HEK293T (cell line): ENCODE measurements at regions not wholly inside any gene's neighbourhood (a gene's known extent, or its start where the extent isn't known, plus 50 kb on each side); places are given as distances from the start of the nearest gene placed in this dataset.

ENCODE experiments used
- CTCF ChIA-PET: fragments of 350-600 bp; formaldehyde crosslinking; extraction: SDS; loops from one replicate; lab custom pipeline; 2021; ENCODE audit warnings: antibody characterized with exemption, inconsistent platforms; lab: Yijun Ruan, JAX
- POLR2A ChIA-PET: fragments of 350-600 bp; formaldehyde crosslinking; extraction: SDS; loops from one replicate; lab custom pipeline; 2020; ENCODE audit warnings: antibody characterized with exemption, inconsistent platforms; lab: Yijun Ruan, JAX
- DNase-seq: peaks from one replicate; pipeline ENCODE4 v3.0.0; 2012; ENCODE audit warnings: mixed read lengths; ENCODE audit errors: extremely low spot score
- ARNT ChIP-seq: fragments of 450-650 bp; IDR thresholded peaks from 2 replicates; pipeline ENCODE4 v1.6.1; 2017; ENCODE audit warnings: mild to moderate bottlenecking
- BHLHE40 ChIP-seq: fragments of 450-650 bp; IDR thresholded peaks from 2 replicates; pipeline ENCODE4 v1.6.1; 2016; ENCODE audit warnings: mild to moderate bottlenecking, moderate library complexity, borderline replicate concordance
- CTBP1 ChIP-seq: fragments of 450-650 bp; IDR thresholded peaks from 2 replicates; pipeline ENCODE4 v1.6.1; 2016; ENCODE audit warnings: borderline replicate concordance
- ELF4 ChIP-seq: fragments of 450-650 bp; IDR thresholded peaks from 2 replicates; pipeline ENCODE4 v1.6.1; 2017; ENCODE audit warnings: antibody characterized with exemption
- FOXA1 ChIP-seq: fragments of 450-650 bp; IDR thresholded peaks from 2 replicates; pipeline ENCODE4 v1.6.1; 2016; ENCODE audit warnings: mild to moderate bottlenecking
- FOXK2 ChIP-seq: fragments of 450-650 bp; IDR thresholded peaks from 2 replicates; pipeline ENCODE4 v1.6.1; 2016; ENCODE audit warnings: mild to moderate bottlenecking
- FOXM1 ChIP-seq: fragments of 450-650 bp; IDR thresholded peaks from 2 replicates; pipeline ENCODE4 v1.6.1; 2017; ENCODE audit warnings: mild to moderate bottlenecking, borderline replicate concordance
- HDGF ChIP-seq: fragments of 450-650 bp; IDR thresholded peaks from 2 replicates; pipeline ENCODE4 v1.6.1; 2017; ENCODE audit warnings: antibody characterized with exemption, borderline replicate concordance
- L3MBTL2 ChIP-seq: fragments of 450-650 bp; conservative IDR thresholded peaks from 2 replicates; pipeline ENCODE4 v1.6.1; 2016; ENCODE audit warnings: mild to moderate bottlenecking
- LEF1 ChIP-seq: fragments of 450-650 bp; IDR thresholded peaks from 2 replicates; pipeline ENCODE4 v1.6.1; 2017; ENCODE audit warnings: mild to moderate bottlenecking, borderline replicate concordance
- NFRKB ChIP-seq: fragments of 450-650 bp; IDR thresholded peaks from 2 replicates; pipeline ENCODE4 v1.6.1; 2016; ENCODE audit warnings: mild to moderate bottlenecking, moderate library complexity
- PKNOX1 ChIP-seq: fragments of 450-650 bp; IDR thresholded peaks from 2 replicates; pipeline ENCODE4 v1.6.1; 2016
- SP1 ChIP-seq: fragments of 450-650 bp; IDR thresholded peaks from 2 replicates; pipeline ENCODE4 v1.6.1; 2017
- SUZ12 ChIP-seq: fragments of 450-650 bp; IDR thresholded peaks from 2 replicates; pipeline ENCODE4 v1.6.1; 2016; ENCODE audit warnings: mild to moderate bottlenecking
- TARDBP ChIP-seq: fragments of 450-650 bp; IDR thresholded peaks from 2 replicates; pipeline ENCODE4 v1.6.1; 2016
- ZNF384 ChIP-seq: fragments of 450-650 bp; IDR thresholded peaks from 2 replicates; pipeline ENCODE4 v1.6.1; 2016

GRCh38 chr4:24164797-24165196, 274.9 kb upstream of the PPARGC1A start:
- ChIA-PET CTCF (no interaction called here), POLR2A (no interaction called here)

GRCh38 chr4:24164054-24164693, 274.3 kb upstream of the PPARGC1A start:
- TF ChIP-seq LEF1 (no peak), ARNT (no peak), NFRKB (no peak), FOXM1 (no peak), ZNF384 (no peak), ELF4 (no peak), SP1 (no peak), BHLHE40 (no peak), PKNOX1 (no peak), TARDBP (no peak), CTBP1 (no peak), SUZ12 (no peak), HDGF (no peak), L3MBTL2 (no peak)
- ChIA-PET POLR2A (no interaction called here), CTCF (no interaction called here)
- no peak for DNase-seq

More at GRCh38 chr4:24164797-24165196, 274.9 kb upstream of the PPARGC1A start:
- no peak for TF ChIP-seq FOXM1
- TF ChIP-seq ARNT = no peak
- no peak for TF ChIP-seq CTBP1
- no peak for TF ChIP-seq SUZ12
- TF ChIP-seq FOXK2 = no peak
- TF ChIP-seq SP1 = no peak
- DNase-seq = no peak

- no peak for DNase-seq
- ChIA-PET POLR2A (no interaction called here), CTCF (no interaction called here)
- no peak for TF ChIP-seq ZNF384
- no peak for TF ChIP-seq TARDBP
- no peak for TF ChIP-seq PKNOX1
Observed at GRCh38 chr4:24163314-24163713, 273.5 kb upstream of the PPARGC1A start.

- POLR2A ChIA-PET = interaction anchor here (1.2 kb wide), 1 partner anchor 119 kb away, joined by 3 read pairs; no protein-coding TSS in a partner anchor
- no peak for DNase-seq
- CTCF ChIA-PET = no interaction called here
- TF ChIP-seq SP1 = no peak
- TF ChIP-seq SUZ12 = no peak
- no peak for TF ChIP-seq PKNOX1
- no peak for TF ChIP-seq LEF1
- TF ChIP-seq CTBP1 = no peak
- TF ChIP-seq BHLHE40 = no peak
- no peak for TF ChIP-seq ZNF384
- no peak for TF ChIP-seq ELF4
- TF ChIP-seq ARNT = no peak
- no peak for TF ChIP-seq FOXK2
- TF ChIP-seq HDGF = no peak
- TF ChIP-seq NFRKB = no peak
- TF ChIP-seq TARDBP = no peak
Observed at GRCh38 chr4:24160358-24160757, 270.5 kb upstream of the PPARGC1A start.

- ChIA-PET CTCF (no interaction called here), POLR2A (interaction anchor here (0.9 kb wide), 1 partner anchor 66 kb away, joined by 3 read pairs; no protein-coding TSS in a partner anchor)
Observed at GRCh38 chr4:24158031-24158430, 268.2 kb upstream of the PPARGC1A start.

GRCh38 chr4:24150034-24150433, 260.2 kb upstream of the PPARGC1A start:
- CTCF ChIA-PET = no interaction called here
- POLR2A ChIA-PET = no interaction called here
- no peak for DNase-seq
- TF ChIP-seq SP1 (no peak), L3MBTL2 (no peak), FOXM1 (no peak), FOXK2 (no peak), CTBP1 (no peak), FOXA1 (no peak), PKNOX1 (no peak), ELF4 (no peak), HDGF (no peak), TARDBP (no peak), ZNF384 (no peak)

More at GRCh38 chr4:24158031-24158430, 268.2 kb upstream of the PPARGC1A start:
- DNase-seq = no peak
- TF ChIP-seq ARNT (no peak), FOXK2 (no peak), ELF4 (no peak), SUZ12 (no peak)
